Neural cell (in vitro differentiated cells): ENCODE measurements at regions not wholly inside any gene's neighbourhood (a gene's known extent, or its start where the extent isn't known, plus 50 kb on each side); places are given as distances from the start of the nearest gene placed in this dataset.

Source experiments
- H2AFZ ChIP-seq: fragments of 200-600, 300-800 bp; sonication (generic), shearing (Covaris generic); 2 replicates; pipeline ENCODE4 v1.6.0; 2014; ENCODE audit warnings: low read depth, mild to moderate bottlenecking, antibody characterized with exemption, low read length, moderate library complexity
- H3F3A ChIP-seq: fragments of 200-600 bp; shearing (Covaris generic); 2 replicates; pipeline ENCODE4 v1.6.1; 2016; ENCODE audit warnings: mild to moderate bottlenecking, moderate library complexity, mixed read lengths, antibody characterized with exemption, low read length; ENCODE audit not compliant: insufficient read depth, poor library complexity, severe bottlenecking
- H3K27ac ChIP-seq: fragments of 200-600, 300-800 bp; sonication (generic), shearing (Covaris generic); 2 replicates; pipeline ENCODE4 v1.5.1; 2014; ENCODE audit warnings: mild to moderate bottlenecking, low read length, moderate library complexity
- H3K27me3 ChIP-seq: fragments of 300-800, 200-600 bp; sonication (generic), shearing (Covaris generic); 2 replicates; pipeline ENCODE4 v1.6.0; 2014; ENCODE audit warnings: mild to moderate bottlenecking, low read depth, low read length, moderate library complexity; ENCODE audit not compliant: insufficient read depth
- H3K36me3 ChIP-seq: fragments of 300-800, 200-600 bp; sonication (generic), shearing (Covaris generic); 2 replicates; pipeline ENCODE4 v1.5.1; 2014; ENCODE audit warnings: mild to moderate bottlenecking, antibody characterized with exemption, low read length, moderate library complexity; ENCODE audit not compliant: insufficient read depth
- H3K4me2 ChIP-seq: fragments of 300-800, 200-600 bp; sonication (generic), shearing (Covaris generic); 2 replicates; pipeline ENCODE4 v1.6.0; 2014; ENCODE audit warnings: mild to moderate bottlenecking, low read length
- H3K4me3 ChIP-seq: fragments of 300-800, 200-600 bp; sonication (generic), shearing (Covaris generic); 2 replicates; pipeline ENCODE4 v1.5.1; 2014; ENCODE audit warnings: mild to moderate bottlenecking, low read length, moderate library complexity
- H3K79me2 ChIP-seq: fragments of 200-600 bp; shearing (Covaris generic); replicated peaks from 2 replicates; pipeline ENCODE4 v1.6.0; 2014; ENCODE audit warnings: mild to moderate bottlenecking, low read length, moderate library complexity; ENCODE audit not compliant: insufficient read depth
- H3K9ac ChIP-seq: fragments of 300-800, 200-600 bp; sonication (generic), shearing (Covaris generic); 2 replicates; pipeline ENCODE4 v1.6.1; 2016; ENCODE audit warnings: mild to moderate bottlenecking, low read length, mixed read lengths
- H3K9me2 ChIP-seq: fragments of 200-600 bp; shearing (Covaris generic); 2 replicates; pipeline ENCODE4 v1.6.1; 2016; ENCODE audit warnings: mild to moderate bottlenecking, low read length, mixed read lengths; ENCODE audit not compliant: insufficient read depth
- H3K9me3 ChIP-seq: fragments of 200-600, 300-800 bp; sonication (generic), shearing (Covaris generic); 2 replicates; pipeline ENCODE4 v1.6.1; 2016; ENCODE audit warnings: mild to moderate bottlenecking, mixed run types, low read length, moderate library complexity, mixed read lengths
- H4K20me1 ChIP-seq: fragments of 200-600 bp; shearing (Covaris generic); 2 replicates; pipeline ENCODE4 v1.6.1; 2016; ENCODE audit warnings: mild to moderate bottlenecking, mixed run types; ENCODE audit not compliant: insufficient read depth
- CTCF ChIP-seq: fragments of 450-650 bp; IDR thresholded peaks from 2 replicates; pipeline ENCODE4 v1.5.1; 2014; ENCODE audit warnings: antibody characterized with exemption, mild to moderate bottlenecking, moderate library complexity; ENCODE audit not compliant: poor library complexity, severe bottlenecking
- EP300 ChIP-seq: fragments of 450-650 bp; conservative IDR thresholded peaks from 2 replicates; pipeline ENCODE4 v1.6.1; 2014; ENCODE audit warnings: antibody characterized with exemption, mild to moderate bottlenecking, moderate library complexity; ENCODE audit not compliant: poor library complexity, severe bottlenecking
- EZH2 ChIP-seq: fragments of 200-600, 300-800 bp; shearing (Covaris generic), sonication (generic); IDR thresholded peaks from 2 replicates; pipeline ENCODE4 v1.6.1; 2014; ENCODE audit warnings: antibody characterized with exemption, low read length, borderline replicate concordance, mild to moderate bottlenecking; ENCODE audit not compliant: insufficient read depth, poor library complexity, severe bottlenecking
- MXI1 ChIP-seq: fragments of 450-650 bp; conservative IDR thresholded peaks from 2 replicates; pipeline ENCODE4 v1.6.1; 2014; ENCODE audit warnings: antibody characterized with exemption, mild to moderate bottlenecking; ENCODE audit not compliant: poor library complexity, severe bottlenecking
- POLR2AphosphoS5 ChIP-seq: IDR thresholded peaks from 2 replicates; pipeline ENCODE4 v1.6.1; 2012
- RAD21 ChIP-seq: fragments of 450-650 bp; conservative IDR thresholded peaks from 2 replicates; pipeline ENCODE4 v1.6.1; 2014; ENCODE audit warnings: antibody characterized with exemption, mild to moderate bottlenecking, moderate library complexity
- REST ChIP-seq: IDR thresholded peaks from 2 replicates; pipeline ENCODE4 v1.6.1; 2012; ENCODE audit warnings: borderline replicate concordance
- SMC3 ChIP-seq: fragments of 450-650 bp; conservative IDR thresholded peaks from 2 replicates; pipeline ENCODE4 v1.6.1; 2014; ENCODE audit warnings: antibody characterized with exemption, mild to moderate bottlenecking, moderate library complexity; ENCODE audit not compliant: poor library complexity
- TAF1 ChIP-seq: IDR thresholded peaks from 2 replicates; pipeline ENCODE4 v1.6.1; 2012; ENCODE audit warnings: low read depth

- no peaks in the 10 kb centered on the region for H3K36me3 ChIP-seq
- no peak overlapping the region for H3K9ac ChIP-seq
- no peaks in the 10 kb centered on the region for H3K79me2 ChIP-seq
- no peaks in the 10 kb centered on the region for H3K9me3 ChIP-seq
- H3K27ac ChIP-seq: no peak overlapping the region
- TF ChIP-seq EP300 (no peak), MXI1 (no peak), REST (no peak), SMC3 (no peak), EZH2 (no peak), RAD21 (no peak), POLR2AphosphoS5 (no peak), CTCF (no peak), TAF1 (no peak)
- no peak overlapping the region for H3K4me3 ChIP-seq
- H2AFZ ChIP-seq: no peak overlapping the region
- H3K4me2 ChIP-seq: no peak overlapping the region
- H3F3A ChIP-seq: no peaks in the 10 kb centered on the region
- H4K20me1 ChIP-seq: no peaks in the 10 kb centered on the region
- no peaks in the 10 kb centered on the region for H3K9me2 ChIP-seq
- H3K27me3 ChIP-seq: no peaks in the 10 kb centered on the region
These were observed 225.5 kb upstream of the SAMSN1 start for GRCh38 chr21:14771593-14771992.

GRCh38 chr21:14768042-14768441 lies 221.9 kb upstream of the SAMSN1 start:
- TF ChIP-seq SMC3: no peak
- TF ChIP-seq CTCF: no peak

More at GRCh38 chr21:14768042-14768441, 221.9 kb upstream of the SAMSN1 start:
- Histone ChIP-seq H3K4me2 (no peak overlapping the region), H2AFZ (no peak overlapping the region), H3K27me3 (no peaks in the 10 kb centered on the region), H4K20me1 (no peaks in the 10 kb centered on the region), H3K9me2 (no peaks in the 10 kb centered on the region), H3K4me3 (no peak overlapping the region), H3K9ac (no peak overlapping the region), H3K79me2 (no peaks in the 10 kb centered on the region), H3K27ac (no peak overlapping the region), H3F3A (no peaks in the 10 kb centered on the region), H3K9me3 (no peaks in the 10 kb centered on the region), H3K36me3 (no peaks in the 10 kb centered on the region)
